ENCODE measurements at regions not wholly inside any gene's neighbourhood (a gene's known extent, or its start where the extent isn't known, plus 50 kb on each side); places are given as distances from the start of the nearest gene placed in this dataset.
A peak's percentile ranks its signal among the peaks of the same experiment; 100 is the strongest.
"Not testable (repeated sequence)": the region's sequence is repeated elsewhere in the genome, so short reads cannot be mapped to it uniquely, and the experiment has no call there.

DNA sequence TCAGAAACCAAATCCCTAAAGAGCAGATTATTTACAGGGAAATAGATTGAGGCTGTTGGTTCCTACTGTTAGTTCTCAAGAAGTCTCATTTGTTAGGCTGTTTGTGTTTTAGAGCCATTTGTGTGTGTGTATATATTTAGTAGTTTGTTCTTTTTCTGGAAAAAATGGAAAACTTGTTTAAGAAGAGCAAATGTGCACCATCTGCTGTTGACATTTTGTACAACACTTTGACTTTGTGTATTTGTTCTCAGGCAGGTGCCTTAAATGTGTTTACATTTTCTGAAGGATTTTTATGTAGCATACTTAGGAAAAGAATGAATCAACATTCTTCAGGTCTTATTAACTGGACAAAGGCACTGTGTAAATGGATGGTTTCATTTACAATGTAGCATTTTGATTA is 163.7 kb upstream of the FOLH1 start:
- CTCF ChIA-PET; H3K36me3 ChIP-seq (ENCODE audit: control insufficient read depth in 2 of 3, insufficient read depth in 3 of 3, low read length in 3 of 3); H3K27me3 ChIP-seq (ENCODE audit: control insufficient read depth in 2 of 2, insufficient read depth in 2 of 2, low read length in 2 of 2); H3K27me3 Mint-ChIP-seq; H3K27ac ChIP-seq (ENCODE audit: low read depth, low read length); H3K27ac Mint-ChIP-seq; H3K4me1 ChIP-seq (ENCODE audit: control insufficient read depth in 2 of 2, insufficient read depth in 2 of 2, low read length in 2 of 2); DNase-seq; H3K4me1 Mint-ChIP-seq; H3K36me3 Mint-ChIP-seq; H3K9me3 ChIP-seq (ENCODE audit: control insufficient read depth in 2 of 3, low read length in 3 of 3); intact Hi-C loops (cut with micrococcal nuclease); ATAC-seq; POLR2A ChIA-PET; H3K4me3 Mint-ChIP-seq; H3K4me3 ChIP-seq (ENCODE audit: low read length): not testable (repeated sequence)
- H3K9me3 Mint-ChIP-seq, result peaks cover 0 to 17% (median 0%) of the 10 kb centered on the region in 11 donors

DNA sequence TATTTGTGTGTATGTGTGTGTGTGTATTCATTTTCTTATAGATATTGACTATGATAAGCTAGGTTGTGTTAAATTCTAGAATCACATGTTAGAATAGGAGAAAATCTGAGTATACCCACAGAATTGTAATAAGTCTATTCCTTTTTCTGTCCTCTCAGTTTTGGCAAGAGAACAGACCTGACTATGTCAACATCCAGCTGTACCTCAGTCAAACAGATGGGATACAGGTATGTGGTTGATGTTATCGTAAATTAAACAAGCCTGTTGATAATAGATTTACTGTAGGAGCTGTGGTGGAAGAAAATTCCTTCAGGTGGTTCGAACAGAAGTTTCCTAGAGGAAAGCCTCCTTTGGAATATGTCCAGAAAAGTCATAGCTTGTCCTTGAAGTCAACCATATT is 160.2 kb upstream of the FOLH1 start:
- intact Hi-C loops (cut with micrococcal nuclease); H3K9me3 ChIP-seq (ENCODE audit: control insufficient read depth in 2 of 3, low read length in 3 of 3); H3K4me3 Mint-ChIP-seq; H3K27ac Mint-ChIP-seq; H3K27me3 Mint-ChIP-seq; DNase-seq; CTCF ChIA-PET; H3K27me3 ChIP-seq (ENCODE audit: control insufficient read depth in 2 of 2, insufficient read depth in 2 of 2, low read length in 2 of 2); H3K36me3 ChIP-seq (ENCODE audit: control insufficient read depth in 2 of 3, insufficient read depth in 3 of 3, low read length in 3 of 3); POLR2A ChIA-PET; H3K4me1 Mint-ChIP-seq; H3K27ac ChIP-seq (ENCODE audit: low read depth, low read length); H3K4me3 ChIP-seq (ENCODE audit: low read length); H3K4me1 ChIP-seq (ENCODE audit: control insufficient read depth in 2 of 2, insufficient read depth in 2 of 2, low read length in 2 of 2); ATAC-seq; H3K36me3 Mint-ChIP-seq: not testable (repeated sequence)
- H3K9me3 Mint-ChIP-seq, result peaks cover 0 to 11% (median 0%) of the 10 kb centered on the region in 11 donors

- POLR2A ChIA-PET; H3K27me3 Mint-ChIP-seq; H3K36me3 ChIP-seq (ENCODE audit: control insufficient read depth in 2 of 3, insufficient read depth in 3 of 3, low read length in 3 of 3); ATAC-seq; H3K9me3 ChIP-seq (ENCODE audit: control insufficient read depth in 2 of 3, low read length in 3 of 3); H3K27me3 ChIP-seq (ENCODE audit: control insufficient read depth in 2 of 2, insufficient read depth in 2 of 2, low read length in 2 of 2); H3K4me1 ChIP-seq (ENCODE audit: control insufficient read depth in 2 of 2, insufficient read depth in 2 of 2, low read length in 2 of 2); H3K4me3 Mint-ChIP-seq; H3K36me3 Mint-ChIP-seq; H3K4me1 Mint-ChIP-seq; intact Hi-C loops (cut with micrococcal nuclease); H3K27ac Mint-ChIP-seq; H3K4me3 ChIP-seq (ENCODE audit: low read length); CTCF ChIA-PET; DNase-seq; H3K27ac ChIP-seq (ENCODE audit: low read depth, low read length): not testable (repeated sequence)
- H3K9me3 Mint-ChIP-seq, result peaks cover 0 to 11% (median 0%) of the 10 kb centered on the region in 11 donors
These were observed 157.0 kb upstream of the FOLH1 start for GRCh38 chr11:49365375-49365774.

DNA sequence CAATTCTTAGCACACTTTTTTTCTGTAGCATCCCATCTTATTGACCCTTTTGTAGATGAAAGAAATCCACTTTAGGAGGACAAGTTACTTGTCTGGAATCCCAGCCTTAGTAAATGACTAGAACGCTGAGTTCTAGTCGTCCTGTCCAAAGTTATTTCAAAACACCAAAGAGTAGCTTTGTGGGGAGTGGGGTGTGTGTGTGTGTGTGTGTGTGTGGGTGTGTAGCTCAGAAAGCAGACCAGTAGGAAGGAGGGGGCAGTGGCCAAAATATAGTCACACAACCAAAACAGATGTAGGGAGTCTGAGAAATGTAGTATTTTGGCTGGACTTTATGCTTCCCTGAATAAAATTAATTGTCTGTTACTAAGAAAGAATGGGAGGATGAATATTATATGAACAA is 154.6 kb upstream of the FOLH1 start:
- ATAC-seq; intact Hi-C loops (cut with micrococcal nuclease); H3K4me1 Mint-ChIP-seq; H3K4me1 ChIP-seq (ENCODE audit: control insufficient read depth in 2 of 2, insufficient read depth in 2 of 2, low read length in 2 of 2); H3K27me3 ChIP-seq (ENCODE audit: control insufficient read depth in 2 of 2, insufficient read depth in 2 of 2, low read length in 2 of 2); H3K9me3 ChIP-seq (ENCODE audit: control insufficient read depth in 2 of 3, low read length in 3 of 3); CTCF ChIA-PET; H3K36me3 ChIP-seq (ENCODE audit: control insufficient read depth in 2 of 3, insufficient read depth in 3 of 3, low read length in 3 of 3); H3K36me3 Mint-ChIP-seq; H3K4me3 Mint-ChIP-seq; DNase-seq; H3K4me3 ChIP-seq (ENCODE audit: low read length); POLR2A ChIA-PET; H3K27me3 Mint-ChIP-seq; H3K27ac ChIP-seq (ENCODE audit: low read depth, low read length): not testable (repeated sequence)
- H3K9me3 Mint-ChIP-seq, result peaks cover 0 to 15% (median 1%) of the 10 kb centered on the region in 11 donors
- peak overlapping the region in 1 of 9 donors; percentile 13 for H3K27ac Mint-ChIP-seq

- H3K4me3 Mint-ChIP-seq; H3K4me1 ChIP-seq (ENCODE audit: control insufficient read depth in 2 of 2, insufficient read depth in 2 of 2, low read length in 2 of 2); H3K36me3 Mint-ChIP-seq; H3K27ac ChIP-seq (ENCODE audit: low read depth, low read length); DNase-seq; H3K36me3 ChIP-seq (ENCODE audit: control insufficient read depth in 2 of 3, insufficient read depth in 3 of 3, low read length in 3 of 3); H3K27me3 Mint-ChIP-seq; H3K4me3 ChIP-seq (ENCODE audit: low read length); H3K27ac Mint-ChIP-seq; H3K9me3 Mint-ChIP-seq; POLR2A ChIA-PET; H3K27me3 ChIP-seq (ENCODE audit: control insufficient read depth in 2 of 2, insufficient read depth in 2 of 2, low read length in 2 of 2); H3K9me3 ChIP-seq (ENCODE audit: control insufficient read depth in 2 of 3, low read length in 3 of 3); ATAC-seq; intact Hi-C loops (cut with micrococcal nuclease); CTCF ChIA-PET; H3K4me1 Mint-ChIP-seq: not testable (repeated sequence)
These were observed 146.1 kb upstream of the FOLH1 start for GRCh38 chr11:49354536-49354935.

GRCh38 chr11:49352868-49353267 is 144.5 kb upstream of the FOLH1 start:
- H3K9me3 ChIP-seq (ENCODE audit: control insufficient read depth in 2 of 3, low read length in 3 of 3); DNase-seq; H3K4me1 Mint-ChIP-seq; H3K27ac Mint-ChIP-seq; H3K36me3 ChIP-seq (ENCODE audit: control insufficient read depth in 2 of 3, insufficient read depth in 3 of 3, low read length in 3 of 3); H3K4me3 ChIP-seq (ENCODE audit: low read length); ATAC-seq; H3K27ac ChIP-seq (ENCODE audit: low read depth, low read length); H3K27me3 Mint-ChIP-seq; intact Hi-C loops (cut with micrococcal nuclease); H3K4me3 Mint-ChIP-seq; H3K4me1 ChIP-seq (ENCODE audit: control insufficient read depth in 2 of 2, insufficient read depth in 2 of 2, low read length in 2 of 2); H3K36me3 Mint-ChIP-seq; POLR2A ChIA-PET; H3K27me3 ChIP-seq (ENCODE audit: control insufficient read depth in 2 of 2, insufficient read depth in 2 of 2, low read length in 2 of 2); H3K9me3 Mint-ChIP-seq; CTCF ChIA-PET: not testable (repeated sequence)

DNA sequence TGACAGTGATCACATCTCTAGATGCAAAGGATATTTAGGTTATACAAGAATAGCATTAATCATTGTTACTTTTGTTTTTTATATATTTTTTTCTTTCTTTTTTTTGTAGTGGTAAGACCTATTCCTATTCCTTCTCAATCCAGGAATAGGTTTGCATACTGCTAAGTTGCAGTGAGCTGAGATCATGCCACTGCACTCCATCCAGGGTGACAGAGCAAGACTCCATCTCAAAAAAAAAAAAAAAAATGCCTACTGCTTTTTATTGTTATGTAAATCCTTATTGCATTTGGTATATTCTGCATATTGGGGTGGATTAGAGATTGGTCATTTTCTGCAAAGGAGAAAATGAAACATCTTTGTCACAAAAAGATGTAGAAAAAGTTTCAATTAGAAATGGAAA is 138.2 kb upstream of the FOLH1 start:
- POLR2A ChIA-PET; H3K36me3 Mint-ChIP-seq; H3K27me3 Mint-ChIP-seq; H3K27me3 ChIP-seq (ENCODE audit: control insufficient read depth in 2 of 2, insufficient read depth in 2 of 2, low read length in 2 of 2); H3K4me1 Mint-ChIP-seq; H3K4me3 ChIP-seq (ENCODE audit: low read length); H3K27ac Mint-ChIP-seq; CTCF ChIA-PET; ATAC-seq; DNase-seq; H3K9me3 ChIP-seq (ENCODE audit: control insufficient read depth in 2 of 3, low read length in 3 of 3); H3K27ac ChIP-seq (ENCODE audit: low read depth, low read length); intact Hi-C loops (cut with micrococcal nuclease); H3K4me3 Mint-ChIP-seq; H3K36me3 ChIP-seq (ENCODE audit: control insufficient read depth in 2 of 3, insufficient read depth in 3 of 3, low read length in 3 of 3); H3K9me3 Mint-ChIP-seq; H3K4me1 ChIP-seq (ENCODE audit: control insufficient read depth in 2 of 2, insufficient read depth in 2 of 2, low read length in 2 of 2): not testable (repeated sequence)
